ENCODE measurements at regions not wholly inside any gene's neighbourhood (a gene's known extent, or its start where the extent isn't known, plus 50 kb on each side); places are given as distances from the start of the nearest gene placed in this dataset.

- TF ChIP-seq ZNF416 (CRISPR knock-in tag; IDR thresholded peaks at IDR 0.05), result no peak
- TF ChIP-seq, protein P1, sequence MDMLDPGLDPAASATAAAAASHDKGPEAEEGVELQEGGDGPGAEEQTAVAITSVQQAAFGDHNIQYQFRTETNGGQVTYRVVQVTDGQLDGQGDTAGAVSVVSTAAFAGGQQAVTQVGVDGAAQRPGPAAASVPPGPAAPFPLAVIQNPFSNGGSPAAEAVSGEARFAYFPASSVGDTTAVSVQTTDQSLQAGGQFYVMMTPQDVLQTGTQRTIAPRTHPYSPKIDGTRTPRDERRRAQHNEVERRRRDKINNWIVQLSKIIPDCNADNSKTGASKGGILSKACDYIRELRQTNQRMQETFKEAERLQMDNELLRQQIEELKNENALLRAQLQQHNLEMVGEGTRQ (CRISPR knock-in tag; IDR thresholded peaks at IDR 0.05), result no peak
These were observed 149.4 kb upstream of the SLC39A10 start (continued) for GRCh38 chr2:195507447-195508138.

DNA sequence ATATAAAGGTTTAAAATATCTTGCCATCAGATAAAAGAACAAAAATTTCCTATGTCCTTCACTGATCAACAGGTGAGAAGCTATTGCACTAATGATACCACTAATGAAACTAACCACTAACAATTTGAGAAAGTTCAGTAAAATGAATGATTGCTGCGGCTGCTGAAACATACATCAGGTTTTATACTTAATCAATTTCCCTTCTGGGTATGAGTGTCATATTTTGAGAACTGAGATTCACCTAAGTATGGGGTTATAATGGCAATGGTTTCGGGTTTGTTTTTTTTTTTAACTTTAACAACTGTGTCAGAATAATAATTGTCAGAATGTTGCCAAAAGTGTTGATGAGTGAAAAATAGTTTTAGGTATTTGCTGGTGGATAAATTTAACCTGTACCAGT is 151.3 kb upstream of the SLC39A10 start:
- DNase-seq (ENCODE audit: low spot score) (no peak), ATAC-seq (no peak)
- ChIA-PET CTCF (no interaction called here), POLR2A (no interaction called here)
- H3K4me1 Mint-ChIP-seq, result no peaks in the 10 kb centered on the region
- no peaks in the 10 kb centered on the region; the same call in 1 of the 2 replicates for H3K27me3 Mint-ChIP-seq (ENCODE audit: low read depth)
- H3K9me3 Mint-ChIP-seq, result peaks cover 16% of the 10 kb centered on the region
- no peak overlapping the region for H3K27ac Mint-ChIP-seq
- TF ChIP-seq, protein P2, sequence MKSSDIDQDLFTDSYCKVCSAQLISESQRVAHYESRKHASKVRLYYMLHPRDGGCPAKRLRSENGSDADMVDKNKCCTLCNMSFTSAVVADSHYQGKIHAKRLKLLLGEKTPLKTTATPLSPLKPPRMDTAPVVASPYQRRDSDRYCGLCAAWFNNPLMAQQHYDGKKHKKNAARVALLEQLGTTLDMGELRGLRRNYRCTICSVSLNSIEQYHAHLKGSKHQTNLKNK (CRISPR knock-in tag; IDR thresholded peaks at IDR 0.05), result no peak
- TF ChIP-seq ZBTB43 (CRISPR knock-in tag; IDR thresholded peaks at IDR 0.05), result no peak
- TF ChIP-seq MXD4 (CRISPR knock-in tag; IDR thresholded peaks at IDR 0.05; ENCODE audit: borderline replicate concordance), result no peak
- TF ChIP-seq ZNF219 (CRISPR knock-in tag; IDR thresholded peaks at IDR 0.05; ENCODE audit: borderline replicate concordance), result no peak
- no peak for TF ChIP-seq TP53 (CRISPR knock-in tag; IDR thresholded peaks at IDR 0.05)
- no peak for TF ChIP-seq AR (CRISPR knock-in tag; IDR thresholded peaks at IDR 0.05)
- no peak for TF ChIP-seq SP1 (CRISPR knock-in tag; conservative IDR thresholded peaks at IDR 0.05)
- TF ChIP-seq ELF4 (CRISPR knock-in tag; IDR thresholded peaks at IDR 0.05; ENCODE audit: low read depth), result no peak
- no peak for TF ChIP-seq ATF1 (CRISPR knock-in tag; IDR thresholded peaks at IDR 0.05)
- TF ChIP-seq ZNF263 (CRISPR knock-in tag; IDR thresholded peaks at IDR 0.05; ENCODE audit: low read depth), result no peak
- TF ChIP-seq, protein P3, sequence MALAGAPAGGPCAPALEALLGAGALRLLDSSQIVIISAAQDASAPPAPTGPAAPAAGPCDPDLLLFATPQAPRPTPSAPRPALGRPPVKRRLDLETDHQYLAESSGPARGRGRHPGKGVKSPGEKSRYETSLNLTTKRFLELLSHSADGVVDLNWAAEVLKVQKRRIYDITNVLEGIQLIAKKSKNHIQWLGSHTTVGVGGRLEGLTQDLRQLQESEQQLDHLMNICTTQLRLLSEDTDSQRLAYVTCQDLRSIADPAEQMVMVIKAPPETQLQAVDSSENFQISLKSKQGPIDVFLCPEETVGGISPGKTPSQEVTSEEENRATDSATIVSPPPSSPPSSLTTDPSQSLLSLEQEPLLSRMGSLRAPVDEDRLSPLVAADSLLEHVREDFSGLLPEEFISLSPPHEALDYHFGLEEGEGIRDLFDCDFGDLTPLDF (CRISPR knock-in tag; IDR thresholded peaks at IDR 0.05), result no peak
- no peak for TF ChIP-seq ESRRA (CRISPR knock-in tag; IDR thresholded peaks at IDR 0.05; ENCODE audit: borderline replicate concordance)
- TF ChIP-seq OVOL2 (CRISPR knock-in tag; IDR thresholded peaks at IDR 0.05; ENCODE audit: borderline replicate concordance), result no peak
- TF ChIP-seq ZNF396 (CRISPR knock-in tag; IDR thresholded peaks at IDR 0.05; ENCODE audit: borderline replicate concordance), result no peak
- TF ChIP-seq, protein P4, sequence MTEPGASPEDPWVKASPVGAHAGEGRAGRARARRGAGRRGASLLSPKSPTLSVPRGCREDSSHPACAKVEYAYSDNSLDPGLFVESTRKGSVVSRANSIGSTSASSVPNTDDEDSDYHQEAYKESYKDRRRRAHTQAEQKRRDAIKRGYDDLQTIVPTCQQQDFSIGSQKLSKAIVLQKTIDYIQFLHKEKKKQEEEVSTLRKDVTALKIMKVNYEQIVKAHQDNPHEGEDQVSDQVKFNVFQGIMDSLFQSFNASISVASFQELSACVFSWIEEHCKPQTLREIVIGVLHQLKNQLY (CRISPR knock-in tag; IDR thresholded peaks at IDR 0.05), result no peak
- no peak for TF ChIP-seq ERG (CRISPR knock-in tag; IDR thresholded peaks at IDR 0.05)
- no peak for TF ChIP-seq NR2C2 (CRISPR knock-in tag; IDR thresholded peaks at IDR 0.05)
- TF ChIP-seq NR3C1 (CRISPR knock-in tag; conservative IDR thresholded peaks at IDR 0.05; ENCODE audit: low read depth), result no peak
- TF ChIP-seq RELA (CRISPR knock-in tag; IDR thresholded peaks at IDR 0.05; ENCODE audit: borderline replicate concordance), result no peak
- TF ChIP-seq ZNF425 (CRISPR knock-in tag; conservative IDR thresholded peaks at IDR 0.05), result no peak
- H3K36me3 Mint-ChIP-seq, result peaks cover 7% of the 10 kb centered on the region; the same call in 1 of the 2 replicates
- H3K4me3 Mint-ChIP-seq, result no peak overlapping the region

Measured in WTC11 (cell line).